IMR-90 (cell line): ENCODE measurements at regions not wholly inside any gene's neighbourhood (a gene's known extent, or its start where the extent isn't known, plus 50 kb on each side); places are given as distances from the start of the nearest gene placed in this dataset.

ENCODE experiments used
- ATAC-seq: fragments of 200-7000 bp; cut with Tn5 transposase; 2 replicates; pipeline ENCODE4 v1.9.1; 2020; ENCODE audit warnings: low read depth, mild to moderate bottlenecking, moderate library complexity
- BruUV-seq: library from RNA; stranded (reverse); fragments of 400-500 nt; replicated peaks from 2 replicates; lab custom pipeline; 2021; lab: Mats Ljungman, UMichigan
- CTCF ChIA-PET: fragments of 300-600 bp; formaldehyde crosslinking; extraction: SDS; loops from one replicate; lab custom pipeline; 2021; ENCODE audit warnings: antibody characterized with exemption; lab: Yijun Ruan, JAX
- POLR2A ChIA-PET: fragments of 300-600 bp; sonication (Branson Sonifier 250); formaldehyde crosslinking; loops from one replicate; lab custom pipeline; 2022; ENCODE audit warnings: antibody characterized with exemption; ENCODE audit not compliant: unreplicated experiment; lab: Charles Lee
- DNase-seq: peaks from one replicate; pipeline ENCODE4 v3.0.0; 2013
- H2AFZ ChIP-seq: replicated peaks from 2 replicates; pipeline ENCODE3; 2013; ENCODE audit warnings: low read length, mild to moderate bottlenecking; ENCODE audit not compliant: poor library complexity
- H2AK5ac ChIP-seq: 2 replicates; pipeline ENCODE4 v1.6.1; 2013; ENCODE audit warnings: low read depth, low read length, inconsistent platforms
- H2AK9ac ChIP-seq: replicated peaks from 2 replicates; pipeline ENCODE3; 2013; ENCODE audit warnings: mild to moderate bottlenecking, low read depth, low read length, moderate library complexity; ENCODE audit not compliant: poor library complexity
- H2BK120ac ChIP-seq: 2 replicates; pipeline ENCODE4 v1.6.1; 2013; ENCODE audit warnings: low read depth, low read length, inconsistent platforms
- H2BK15ac ChIP-seq: 3 replicates; pipeline ENCODE4 v1.6.1; 2013; ENCODE audit warnings: low read depth, low read length, inconsistent platforms
- H2BK20ac ChIP-seq: 2 replicates; pipeline ENCODE4 v1.6.1; 2013; ENCODE audit warnings: low read depth, mild to moderate bottlenecking, inconsistent platforms, low read length, moderate library complexity
- H2BK5ac ChIP-seq: 2 replicates; pipeline ENCODE4 v1.6.1; 2013; ENCODE audit warnings: mild to moderate bottlenecking, low read depth, low read length, inconsistent platforms; ENCODE audit not compliant: poor library complexity, severe bottlenecking
- H3K14ac ChIP-seq: replicated peaks from 2 replicates; pipeline ENCODE4 v1.6.1; 2013; ENCODE audit warnings: low read depth, low read length, inconsistent platforms
- H3K18ac ChIP-seq: 2 replicates; pipeline ENCODE4 v1.6.1; 2013; ENCODE audit warnings: low read depth, low read length, control low read depth
- H3K23ac ChIP-seq: 2 replicates; pipeline ENCODE4 v1.6.1; 2013; ENCODE audit warnings: low read depth, low read length, inconsistent platforms
- H3K27ac ChIP-seq: 2 replicates; pipeline ENCODE4 v1.5.1; 2013; ENCODE audit warnings: mild to moderate bottlenecking, control low read depth, low read length; ENCODE audit not compliant: insufficient read depth
- H3K27me3 ChIP-seq: 2 replicates; pipeline ENCODE4 v1.6.1; 2013; ENCODE audit warnings: low read length; ENCODE audit not compliant: control insufficient read depth, insufficient read depth
- H3K36me3 ChIP-seq: 2 replicates; pipeline ENCODE4 v1.6.1; 2013; ENCODE audit warnings: low read length, mixed read lengths; ENCODE audit not compliant: control insufficient read depth, insufficient read depth
- H3K4ac ChIP-seq: 2 replicates; pipeline ENCODE4 v1.6.1; 2013; ENCODE audit warnings: low read depth, low read length, inconsistent platforms
- H3K4me1 ChIP-seq: 2 replicates; pipeline ENCODE4 v1.6.1; 2013; ENCODE audit warnings: low read length, mixed read lengths; ENCODE audit not compliant: control insufficient read depth, insufficient read depth
- H3K4me2 ChIP-seq: 2 replicates; pipeline ENCODE4 v1.6.1; 2013; ENCODE audit warnings: low read depth, mild to moderate bottlenecking, control low read depth, low read length, moderate library complexity
- H3K4me3 ChIP-seq: 2 replicates; pipeline ENCODE4 v1.5.1; 2013; ENCODE audit warnings: low read depth, mild to moderate bottlenecking, control low read depth, low read length, moderate library complexity; ENCODE audit not compliant: insufficient read depth
- H3K56ac ChIP-seq: 2 replicates; pipeline ENCODE4 v1.6.1; 2013; ENCODE audit warnings: low read length, inconsistent platforms; ENCODE audit not compliant: insufficient read depth; ENCODE audit errors: extremely low read depth
- H3K79me1 ChIP-seq, 2 experiments: 2 replicates each; pipeline ENCODE4 v1.6.1; 2013; ENCODE audit warnings: low read length in 2 of 2, inconsistent platforms in 1 of 2, low read depth in 1 of 2
- H3K9ac ChIP-seq: 2 replicates; pipeline ENCODE4 v1.6.1; 2013; ENCODE audit warnings: low read depth, low read length, control low read depth
- H3K9me1 ChIP-seq: 2 replicates; pipeline ENCODE4 v1.6.1; 2013; ENCODE audit warnings: low read length, inconsistent platforms; ENCODE audit not compliant: insufficient read depth
- H3K9me3 ChIP-seq: 2 replicates; pipeline ENCODE4 v1.6.1; 2013; ENCODE audit warnings: low read length; ENCODE audit not compliant: control insufficient read depth, insufficient read depth
- H4K20me1 ChIP-seq: 2 replicates; pipeline ENCODE4 v1.6.1; 2013; ENCODE audit warnings: low read length, inconsistent platforms; ENCODE audit not compliant: insufficient read depth
- H4K5ac ChIP-seq: 2 replicates; pipeline ENCODE4 v1.6.1; 2013; ENCODE audit warnings: mild to moderate bottlenecking, low read depth, low read length, control low read depth
- H4K8ac ChIP-seq, 2 experiments: 2 replicates each; pipeline ENCODE4 v1.6.1; 2013; ENCODE audit warnings: low read depth in 2 of 2, low read length in 2 of 2, control low read depth in 1 of 2, inconsistent platforms in 1 of 2
- H4K91ac ChIP-seq: 2 replicates; pipeline ENCODE4 v1.6.1; 2013; ENCODE audit warnings: low read depth, low read length, inconsistent platforms; ENCODE audit not compliant: insufficient read depth
- CEBPB ChIP-seq: IDR thresholded peaks from 2 replicates; pipeline ENCODE4 v1.6.1; 2012; ENCODE audit warnings: low read depth, low read length, improper control_type of control experiment
- FOS ChIP-seq: fragments of 150-350 bp; IDR thresholded peaks from 2 replicates; pipeline ENCODE4 v1.6.1; 2016; ENCODE audit warnings: low read depth, low read length
- MAZ ChIP-seq: IDR thresholded peaks from 2 replicates; pipeline ENCODE4 v1.6.1; 2012; ENCODE audit warnings: low read depth, mild to moderate bottlenecking, low read length, improper control_type of control experiment, moderate library complexity, borderline replicate concordance
- POLR2A ChIP-seq: IDR thresholded peaks from 2 replicates; pipeline ENCODE4 v1.6.1; 2012; ENCODE audit warnings: mild to moderate bottlenecking, low read depth, low read length
- RAD21 ChIP-seq: IDR thresholded peaks from 2 replicates; pipeline ENCODE4 v1.6.1; 2012; ENCODE audit warnings: low read length, improper control_type of control experiment
- RCOR1 ChIP-seq: IDR thresholded peaks from 2 replicates; pipeline ENCODE4 v1.6.1; 2012; ENCODE audit warnings: mild to moderate bottlenecking, low read length, improper control_type of control experiment; ENCODE audit not compliant: insufficient replicate concordance
- RFX5 ChIP-seq: IDR thresholded peaks from 2 replicates; pipeline ENCODE4 v1.8.0; 2012; ENCODE audit warnings: low read depth, mild to moderate bottlenecking, low read length, moderate library complexity
- SMC3 ChIP-seq: fragments of 150-350 bp; IDR thresholded peaks from 2 replicates; pipeline ENCODE4 v1.6.1; 2016; ENCODE audit warnings: low read depth, mild to moderate bottlenecking, antibody characterized with exemption, low read length, moderate library complexity
- WGBS, 2 experiments: methylation state at CpG; one replicate each; pipeline versions ENCODE4 v1.1.5 to v1.1.7; 2013; ENCODE audit warnings: missing lambda C conversion rate in 2 of 2; ENCODE audit not compliant: insufficient read length in 1 of 2; ENCODE audit errors: extremely low coverage in 2 of 2; 5-methylcytosine and 5-hydroxymethylcytosine counted together
- dilution Hi-C: fragments of 300-500 bp; cut with HindIII; formaldehyde crosslinking; loops from one replicate; pipeline ENCODE4 v1.14.3; 2018; ENCODE audit warnings: low sequenced_read_pairs; ENCODE audit not compliant: unreplicated experiment
- in situ Hi-C: fragments of 300-500 bp; cut with MboI; formaldehyde crosslinking; loops from 3 replicates; pipeline ENCODE4 v1.14.3; 2019; ENCODE audit warnings: low sequenced_read_pairs, inconsistent platforms, mixed read lengths
- intact Hi-C: fragments of 100-400 bp; cut with micrococcal nuclease; formaldehyde crosslinking; loops from 2 replicates; pipeline ENCODE4 v1.10.0; 2022
- TF ChIP-seq, protein P1 (sequence below): fragments of 150-350 bp; IDR thresholded peaks from 2 replicates; pipeline ENCODE4 v1.6.1; 2017; ENCODE audit warnings: mild to moderate bottlenecking, antibody characterized with exemption, low read length, low read depth
- TF ChIP-seq, protein P2 (sequence below): conservative IDR thresholded peaks from 2 replicates; pipeline ENCODE4 v1.5.1; 2012; ENCODE audit warnings: mild to moderate bottlenecking, low read depth, low read length, improper control_type of control experiment

DNA sequence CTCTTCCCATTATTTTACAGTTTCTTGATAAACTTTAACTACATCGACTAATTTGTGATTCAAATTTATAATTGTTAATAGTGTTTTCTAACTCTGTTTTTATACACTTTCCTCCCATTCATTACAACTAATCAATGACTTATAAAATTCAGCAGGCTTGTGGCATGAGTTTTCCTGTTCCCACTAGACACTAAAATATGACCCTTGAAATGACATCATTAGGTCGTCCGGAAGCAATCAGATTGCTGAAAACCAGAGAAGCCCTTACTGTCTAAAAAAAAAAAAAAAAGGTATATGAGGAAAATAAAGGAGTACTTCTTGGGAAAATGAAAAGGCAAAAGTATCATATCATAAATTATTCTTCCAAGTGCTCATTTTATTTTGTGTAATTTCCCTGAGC lies 553.7 kb downstream of the ZNF608 start:
- no peak overlapping the region for H3K9ac ChIP-seq
- WGBS, 2 experiments, result no CpG with 5 or more reads among the region's 3 CpGs
- H3K4me3 ChIP-seq, result no peak overlapping the region

More for the DNA sequence above, 553.7 kb downstream of the ZNF608 start:
- no peak overlapping the region for H2AK5ac ChIP-seq
- no peak overlapping the region for H4K8ac ChIP-seq
- no peak overlapping the region for H3K4ac ChIP-seq
- no peak overlapping the region for H3K4me2 ChIP-seq
- no peak overlapping the region for H2BK5ac ChIP-seq
- BruUV-seq, result no TSS peak
- peaks cover 2% of the 10 kb centered on the region; the same call in 1 of the 2 replicates for H3K4me1 ChIP-seq
- H2BK15ac ChIP-seq, result no peak overlapping the region
- H3K14ac ChIP-seq, result no peak overlapping the region
- POLR2A ChIA-PET, result no interaction called here
- H3K56ac ChIP-seq, result no peak overlapping the region
- no peak overlapping the region for H2AFZ ChIP-seq
- H3K79me1 ChIP-seq, result no peaks in the 10 kb centered on the region
- peaks cover 3% of the 10 kb centered on the region for H3K27me3 ChIP-seq
- in situ Hi-C loops (no loop called here), intact Hi-C loops (no loop called here), dilution Hi-C loops (no loop called here)
- no peaks in the 10 kb centered on the region for H3K36me3 ChIP-seq
- H3K23ac ChIP-seq, result no peak overlapping the region
- H3K9me3 ChIP-seq, result no peaks in the 10 kb centered on the region
- no peak overlapping the region for H3K27ac ChIP-seq
- H2AK9ac ChIP-seq, result no peak overlapping the region
- H4K5ac ChIP-seq, result no peak overlapping the region
- no peak overlapping the region for H2BK20ac ChIP-seq
- DNase-seq (no peak), ATAC-seq (no peak)
- no peaks in the 10 kb centered on the region for H4K20me1 ChIP-seq
- no peaks in the 10 kb centered on the region for H3K9me1 ChIP-seq
- H4K91ac ChIP-seq, result no peak overlapping the region
- CTCF ChIA-PET, result interaction anchor here (0.6 kb wide), 1 partner anchor 15 kb away, joined by 7 read pairs; no protein-coding TSS in a partner anchor
- H2BK120ac ChIP-seq, result no peak overlapping the region
- TF ChIP-seq RFX5, result no peak
- TF ChIP-seq, protein P1, sequence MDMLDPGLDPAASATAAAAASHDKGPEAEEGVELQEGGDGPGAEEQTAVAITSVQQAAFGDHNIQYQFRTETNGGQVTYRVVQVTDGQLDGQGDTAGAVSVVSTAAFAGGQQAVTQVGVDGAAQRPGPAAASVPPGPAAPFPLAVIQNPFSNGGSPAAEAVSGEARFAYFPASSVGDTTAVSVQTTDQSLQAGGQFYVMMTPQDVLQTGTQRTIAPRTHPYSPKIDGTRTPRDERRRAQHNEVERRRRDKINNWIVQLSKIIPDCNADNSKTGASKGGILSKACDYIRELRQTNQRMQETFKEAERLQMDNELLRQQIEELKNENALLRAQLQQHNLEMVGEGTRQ, result no peak
- no peak for TF ChIP-seq CEBPB
- TF ChIP-seq POLR2A, result no peak
- TF ChIP-seq RAD21, result no peak
- no peak for TF ChIP-seq FOS
- TF ChIP-seq SMC3, result no peak
- TF ChIP-seq, protein P2, sequence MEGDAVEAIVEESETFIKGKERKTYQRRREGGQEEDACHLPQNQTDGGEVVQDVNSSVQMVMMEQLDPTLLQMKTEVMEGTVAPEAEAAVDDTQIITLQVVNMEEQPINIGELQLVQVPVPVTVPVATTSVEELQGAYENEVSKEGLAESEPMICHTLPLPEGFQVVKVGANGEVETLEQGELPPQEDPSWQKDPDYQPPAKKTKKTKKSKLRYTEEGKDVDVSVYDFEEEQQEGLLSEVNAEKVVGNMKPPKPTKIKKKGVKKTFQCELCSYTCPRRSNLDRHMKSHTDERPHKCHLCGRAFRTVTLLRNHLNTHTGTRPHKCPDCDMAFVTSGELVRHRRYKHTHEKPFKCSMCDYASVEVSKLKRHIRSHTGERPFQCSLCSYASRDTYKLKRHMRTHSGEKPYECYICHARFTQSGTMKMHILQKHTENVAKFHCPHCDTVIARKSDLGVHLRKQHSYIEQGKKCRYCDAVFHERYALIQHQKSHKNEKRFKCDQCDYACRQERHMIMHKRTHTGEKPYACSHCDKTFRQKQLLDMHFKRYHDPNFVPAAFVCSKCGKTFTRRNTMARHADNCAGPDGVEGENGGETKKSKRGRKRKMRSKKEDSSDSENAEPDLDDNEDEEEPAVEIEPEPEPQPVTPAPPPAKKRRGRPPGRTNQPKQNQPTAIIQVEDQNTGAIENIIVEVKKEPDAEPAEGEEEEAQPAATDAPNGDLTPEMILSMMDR, result no peak
- TF ChIP-seq MAZ, result no peak
- TF ChIP-seq RCOR1, result no peak
- H3K18ac ChIP-seq, result no peak overlapping the region
